ENCODE measurements at regions not wholly inside any gene's neighbourhood (a gene's known extent, or its start where the extent isn't known, plus 50 kb on each side); places are given as distances from the start of the nearest gene placed in this dataset.
"Not testable (repeated sequence)": the region's sequence is repeated elsewhere in the genome, so short reads cannot be mapped to it uniquely, and the experiment has no call there.

GRCh38 chr3:8325306-8325705 is 176.3 kb upstream of the LMCD1 start:
- no peak for DNase-seq (ENCODE audit: insufficient read length, low spot score)
- TF ChIP-seq POLR2A (IDR thresholded peaks at IDR 0.05; ENCODE audit: low read depth, low read length) (no peak), SPI1 (IDR thresholded peaks at IDR 0.05; ENCODE audit: low read depth, low read length) (no peak), TAF1 (IDR thresholded peaks at IDR 0.05; ENCODE audit: low read depth, low read length) (no peak), POLR2AphosphoS5 (IDR thresholded peaks at IDR 0.05; ENCODE audit: low read depth, low read length) (no peak), POU2F2 (IDR thresholded peaks at IDR 0.05; ENCODE audit: low read depth, low read length) (no peak), PAX5 (IDR thresholded peaks at IDR 0.05; ENCODE audit: insufficient read depth, low read length, severe bottlenecking) (no peak)
- no peak for FAIRE-seq

DNA sequence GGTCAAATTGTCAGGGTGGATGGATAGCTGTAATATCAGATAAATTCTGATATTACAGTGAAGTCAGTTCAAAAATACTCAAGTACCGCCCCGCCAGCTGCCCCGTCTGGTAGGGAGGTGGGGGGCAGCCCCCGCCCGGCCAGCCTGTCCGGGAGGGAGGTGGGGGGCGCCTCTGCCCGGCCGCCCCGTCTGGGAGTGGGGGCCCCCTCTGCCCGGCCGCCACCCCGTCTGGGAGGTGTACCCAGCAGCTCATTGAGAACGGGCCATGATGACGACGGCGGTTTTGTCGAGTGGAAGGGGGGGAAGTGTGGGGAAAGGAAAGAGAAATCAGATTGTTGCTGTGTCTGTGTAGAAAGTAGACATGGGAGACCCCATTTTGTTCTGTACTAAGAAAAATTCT is 175.8 kb upstream of the LMCD1 start:
- FAIRE-seq; DNase-seq (ENCODE audit: insufficient read length, low spot score): not testable (repeated sequence)

GRCh38 chr3:8327739-8328138 is 173.9 kb upstream of the LMCD1 start:
- no peak for DNase-seq (ENCODE audit: insufficient read length, low spot score)
- TF ChIP-seq POLR2A (IDR thresholded peaks at IDR 0.05; ENCODE audit: low read depth, low read length) = no peak
- TF ChIP-seq PAX5 (IDR thresholded peaks at IDR 0.05; ENCODE audit: insufficient read depth, low read length, severe bottlenecking) = no peak
- no peak for TF ChIP-seq POU2F2 (IDR thresholded peaks at IDR 0.05; ENCODE audit: low read depth, low read length)
- TF ChIP-seq TAF1 (IDR thresholded peaks at IDR 0.05; ENCODE audit: low read depth, low read length) = no peak
- no peak for TF ChIP-seq POLR2AphosphoS5 (IDR thresholded peaks at IDR 0.05; ENCODE audit: low read depth, low read length)
- no peak for TF ChIP-seq SPI1 (IDR thresholded peaks at IDR 0.05; ENCODE audit: low read depth, low read length)
- FAIRE-seq = no peak

- FAIRE-seq = no peak
- TF ChIP-seq POLR2AphosphoS5 (IDR thresholded peaks at IDR 0.05; ENCODE audit: low read depth, low read length) = no peak
- TF ChIP-seq TAF1 (IDR thresholded peaks at IDR 0.05; ENCODE audit: low read depth, low read length) = no peak
- no peak for TF ChIP-seq POLR2A (IDR thresholded peaks at IDR 0.05; ENCODE audit: low read depth, low read length)
- no peak for TF ChIP-seq PAX5 (IDR thresholded peaks at IDR 0.05; ENCODE audit: insufficient read depth, low read length, severe bottlenecking)
- no peak for TF ChIP-seq POU2F2 (IDR thresholded peaks at IDR 0.05; ENCODE audit: low read depth, low read length)
- TF ChIP-seq SPI1 (IDR thresholded peaks at IDR 0.05; ENCODE audit: low read depth, low read length) = no peak
- no peak for DNase-seq (ENCODE audit: insufficient read length, low spot score)
Measured at GRCh38 chr3:8328967-8329366, 172.7 kb upstream of the LMCD1 start.

- DNase-seq (ENCODE audit: insufficient read length, low spot score) (no peak), FAIRE-seq (no peak)
- TF ChIP-seq POU2F2 (IDR thresholded peaks at IDR 0.05; ENCODE audit: low read depth, low read length) (no peak), TAF1 (IDR thresholded peaks at IDR 0.05; ENCODE audit: low read depth, low read length) (no peak), PAX5 (IDR thresholded peaks at IDR 0.05; ENCODE audit: insufficient read depth, low read length, severe bottlenecking) (no peak), SPI1 (IDR thresholded peaks at IDR 0.05; ENCODE audit: low read depth, low read length) (no peak), POLR2A (IDR thresholded peaks at IDR 0.05; ENCODE audit: low read depth, low read length) (no peak), POLR2AphosphoS5 (IDR thresholded peaks at IDR 0.05; ENCODE audit: low read depth, low read length) (no peak)
Measured at GRCh38 chr3:8329598-8329997, 172.0 kb upstream of the LMCD1 start.

- FAIRE-seq = no peak
- TF ChIP-seq PAX5 (IDR thresholded peaks at IDR 0.05; ENCODE audit: insufficient read depth, low read length, severe bottlenecking) (no peak), TAF1 (IDR thresholded peaks at IDR 0.05; ENCODE audit: low read depth, low read length) (no peak), POLR2A (IDR thresholded peaks at IDR 0.05; ENCODE audit: low read depth, low read length) (no peak), POLR2AphosphoS5 (IDR thresholded peaks at IDR 0.05; ENCODE audit: low read depth, low read length) (no peak), POU2F2 (IDR thresholded peaks at IDR 0.05; ENCODE audit: low read depth, low read length) (no peak)
- DNase-seq (ENCODE audit: insufficient read length, low spot score) = no peak
Measured at GRCh38 chr3:8336456-8336855, 165.2 kb upstream of the LMCD1 start.

DNA sequence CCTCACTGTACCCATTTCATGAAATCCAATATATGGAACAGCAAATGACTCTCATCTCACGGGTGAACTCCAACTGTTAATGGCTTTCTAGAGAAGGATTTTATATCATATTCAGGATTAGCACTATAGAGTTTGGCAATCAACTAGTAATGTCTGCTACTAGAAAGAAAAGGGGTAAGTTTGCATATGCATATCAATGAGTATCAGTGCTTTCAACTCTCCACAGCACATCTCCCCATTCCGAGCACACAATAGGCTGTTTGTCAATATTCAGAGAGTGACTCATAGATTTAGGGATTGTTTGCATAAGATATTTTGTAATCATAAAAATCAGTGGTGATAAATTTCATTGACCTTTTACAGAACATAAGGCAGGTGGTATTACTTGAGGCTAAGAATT is 163.2 kb upstream of the LMCD1 start:
- DNase-seq (ENCODE audit: insufficient read length, low spot score) (no peak), FAIRE-seq (no peak)
- TF ChIP-seq POLR2A (IDR thresholded peaks at IDR 0.05; ENCODE audit: low read depth, low read length) (no peak), PAX5 (IDR thresholded peaks at IDR 0.05; ENCODE audit: insufficient read depth, low read length, severe bottlenecking) (no peak), POLR2AphosphoS5 (IDR thresholded peaks at IDR 0.05; ENCODE audit: low read depth, low read length) (no peak), TAF1 (IDR thresholded peaks at IDR 0.05; ENCODE audit: low read depth, low read length) (no peak), POU2F2 (IDR thresholded peaks at IDR 0.05; ENCODE audit: low read depth, low read length) (no peak), SPI1 (IDR thresholded peaks at IDR 0.05; ENCODE audit: low read depth, low read length) (no peak)

DNA sequence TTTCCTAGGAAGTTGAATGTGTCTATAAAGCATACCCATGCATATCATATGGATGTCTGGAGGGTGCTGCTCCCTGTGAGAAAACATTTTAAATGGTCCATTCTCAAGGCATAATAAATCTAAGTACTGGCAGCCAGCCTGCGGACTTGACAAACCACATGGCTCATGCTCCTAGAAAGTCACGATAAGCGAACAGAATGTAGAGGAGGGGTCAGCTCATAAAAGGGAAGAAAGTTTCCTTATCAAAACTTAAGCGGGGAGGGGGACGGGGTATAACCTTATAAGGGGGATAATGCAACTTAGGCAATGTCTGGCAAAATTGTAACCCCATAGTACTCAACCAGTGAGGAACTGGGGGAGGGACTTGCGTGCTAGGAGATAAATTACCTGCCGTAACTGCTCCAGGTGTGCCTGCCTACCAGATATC is 159.8 kb upstream of the LMCD1 start:
- TF ChIP-seq SPI1 (IDR thresholded peaks at IDR 0.05; ENCODE audit: low read depth, low read length) = no peak
- TF ChIP-seq PAX5 (IDR thresholded peaks at IDR 0.05; ENCODE audit: insufficient read depth, low read length, severe bottlenecking) = no peak
- TF ChIP-seq TAF1 (IDR thresholded peaks at IDR 0.05; ENCODE audit: low read depth, low read length) = no peak
- no peak for TF ChIP-seq POU2F2 (IDR thresholded peaks at IDR 0.05; ENCODE audit: low read depth, low read length)
- no peak for TF ChIP-seq POLR2AphosphoS5 (IDR thresholded peaks at IDR 0.05; ENCODE audit: low read depth, low read length)
- TF ChIP-seq POLR2A (IDR thresholded peaks at IDR 0.05; ENCODE audit: low read depth, low read length) = no peak
- DNase-seq (ENCODE audit: insufficient read length, low spot score) (no peak), FAIRE-seq (no peak)

DNA sequence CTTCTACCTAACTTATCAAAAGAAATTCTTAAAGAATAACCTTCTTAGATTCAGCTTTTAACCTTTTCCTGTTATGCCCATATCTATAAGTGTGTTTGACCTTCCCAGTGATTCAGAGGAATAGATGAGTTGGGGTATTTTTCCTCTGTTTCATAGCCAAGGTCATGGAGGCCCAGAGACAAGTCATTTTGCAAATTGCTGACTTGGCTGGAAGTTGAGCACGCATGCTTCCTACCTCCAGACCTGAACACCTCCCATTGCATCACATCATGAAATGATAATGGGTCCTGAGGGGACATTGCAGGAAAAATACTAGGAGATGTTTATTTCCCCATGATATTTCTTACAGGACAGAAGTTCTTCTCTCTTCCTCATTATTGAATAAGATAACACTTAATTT is 158.6 kb upstream of the LMCD1 start:
- TF ChIP-seq POLR2A (IDR thresholded peaks at IDR 0.05; ENCODE audit: low read depth, low read length) (no peak), POLR2AphosphoS5 (IDR thresholded peaks at IDR 0.05; ENCODE audit: low read depth, low read length) (no peak), TAF1 (IDR thresholded peaks at IDR 0.05; ENCODE audit: low read depth, low read length) (no peak), PAX5 (IDR thresholded peaks at IDR 0.05; ENCODE audit: insufficient read depth, low read length, severe bottlenecking) (no peak), SPI1 (IDR thresholded peaks at IDR 0.05; ENCODE audit: low read depth, low read length) (no peak), POU2F2 (IDR thresholded peaks at IDR 0.05; ENCODE audit: low read depth, low read length) (no peak)
- no peak for FAIRE-seq
- no peak for DNase-seq (ENCODE audit: insufficient read length, low spot score)

- FAIRE-seq = no peak
- DNase-seq (ENCODE audit: insufficient read length, low spot score) = no peak
- no peak for TF ChIP-seq TAF1 (IDR thresholded peaks at IDR 0.05; ENCODE audit: low read depth, low read length)
- no peak for TF ChIP-seq SPI1 (IDR thresholded peaks at IDR 0.05; ENCODE audit: low read depth, low read length)
- TF ChIP-seq POLR2A (IDR thresholded peaks at IDR 0.05; ENCODE audit: low read depth, low read length) = no peak
- no peak for TF ChIP-seq POU2F2 (IDR thresholded peaks at IDR 0.05; ENCODE audit: low read depth, low read length)
- TF ChIP-seq PAX5 (IDR thresholded peaks at IDR 0.05; ENCODE audit: insufficient read depth, low read length, severe bottlenecking) = no peak
- no peak for TF ChIP-seq POLR2AphosphoS5 (IDR thresholded peaks at IDR 0.05; ENCODE audit: low read depth, low read length)
Measured at GRCh38 chr3:8345398-8345797, 156.2 kb upstream of the LMCD1 start.

All from GM12891 (cell line).